ENCODE measurements at regions not wholly inside any gene's neighbourhood (a gene's known extent, or its start where the extent isn't known, plus 50 kb on each side); places are given as distances from the start of the nearest gene placed in this dataset.

GRCh38 chrX:4397471-4397870 is 684.0 kb upstream of the PRKX start:
- Histone ChIP-seq H3K36me3 (ENCODE audit: control insufficient read depth, low read length) (no peaks in the 10 kb centered on the region), H4K20me1 (ENCODE audit: control insufficient read depth, insufficient read depth, low read depth, low read length) (no peaks in the 10 kb centered on the region), H3K9me2 (replicated peaks; ENCODE audit: control insufficient read depth, low read length) (no peaks in the 10 kb centered on the region), H3K4me2 (ENCODE audit: low read length) (no peak overlapping the region), H3K27me3 (ENCODE audit: control insufficient read depth, low read length) (no peaks in the 10 kb centered on the region), H3K79me2 (ENCODE audit: control insufficient read depth, low read length) (no peaks in the 10 kb centered on the region), H3K4me1 (ENCODE audit: control insufficient read depth, low read length) (no peaks in the 10 kb centered on the region), H3F3A (ENCODE audit: control insufficient read depth, insufficient read depth) (no peaks in the 10 kb centered on the region), H3K27ac (ENCODE audit: low read depth, low read length) (no peak overlapping the region), H3K9me3 (ENCODE audit: control insufficient read depth, insufficient read depth, low read length) (no peaks in the 10 kb centered on the region), H3K4me3 (ENCODE audit: low read length) (no peak overlapping the region)
- TF ChIP-seq EZH2phosphoT487 (IDR thresholded peaks at IDR 0.05; ENCODE audit: borderline replicate concordance, low read length) (no peak), CTCF (IDR thresholded peaks at IDR 0.05; ENCODE audit: low read depth, low read length, poor library complexity, severe bottlenecking) (no peak)

- no peaks in the 10 kb centered on the region for H3K9me2 ChIP-seq (replicated peaks; ENCODE audit: control insufficient read depth, low read length)
- H3F3A ChIP-seq (ENCODE audit: control insufficient read depth, insufficient read depth) = no peaks in the 10 kb centered on the region
- no peak for TF ChIP-seq CTCF (IDR thresholded peaks at IDR 0.05; ENCODE audit: low read depth, low read length, poor library complexity, severe bottlenecking)
- no peak for TF ChIP-seq EZH2phosphoT487 (IDR thresholded peaks at IDR 0.05; ENCODE audit: borderline replicate concordance, low read length)
- H3K79me2 ChIP-seq (ENCODE audit: control insufficient read depth, low read length) = no peaks in the 10 kb centered on the region
- no peak overlapping the region for H3K27ac ChIP-seq (ENCODE audit: low read depth, low read length)
- no peaks in the 10 kb centered on the region for H3K4me1 ChIP-seq (ENCODE audit: control insufficient read depth, low read length)
- H3K27me3 ChIP-seq (ENCODE audit: control insufficient read depth, low read length) = no peaks in the 10 kb centered on the region
- no peaks in the 10 kb centered on the region for H4K20me1 ChIP-seq (ENCODE audit: control insufficient read depth, insufficient read depth, low read depth, low read length)
- H3K4me3 ChIP-seq (ENCODE audit: low read length) = no peak overlapping the region
- no peak overlapping the region for H3K4me2 ChIP-seq (ENCODE audit: low read length)
- H3K9me3 ChIP-seq (ENCODE audit: control insufficient read depth, insufficient read depth, low read length) = no peaks in the 10 kb centered on the region
- no peaks in the 10 kb centered on the region for H3K36me3 ChIP-seq (ENCODE audit: control insufficient read depth, low read length)
Measured at GRCh38 chrX:4382273-4382672, 668.8 kb upstream of the PRKX start.

- Histone ChIP-seq H3K4me2 (ENCODE audit: low read length) (no peak overlapping the region), H3K27me3 (ENCODE audit: control insufficient read depth, low read length) (no peaks in the 10 kb centered on the region), H3K27ac (ENCODE audit: low read depth, low read length) (no peak overlapping the region), H3K36me3 (ENCODE audit: control insufficient read depth, low read length) (no peaks in the 10 kb centered on the region), H4K20me1 (ENCODE audit: control insufficient read depth, insufficient read depth, low read depth, low read length) (no peaks in the 10 kb centered on the region), H3K4me1 (ENCODE audit: control insufficient read depth, low read length) (no peaks in the 10 kb centered on the region), H3K9me2 (replicated peaks; ENCODE audit: control insufficient read depth, low read length) (no peaks in the 10 kb centered on the region), H3F3A (ENCODE audit: control insufficient read depth, insufficient read depth) (no peaks in the 10 kb centered on the region), H3K9me3 (ENCODE audit: control insufficient read depth, insufficient read depth, low read length) (no peaks in the 10 kb centered on the region), H3K4me3 (ENCODE audit: low read length) (no peak overlapping the region), H3K79me2 (ENCODE audit: control insufficient read depth, low read length) (no peaks in the 10 kb centered on the region)
- TF ChIP-seq CTCF (IDR thresholded peaks at IDR 0.05; ENCODE audit: low read depth, low read length, poor library complexity, severe bottlenecking) (no peak), EZH2phosphoT487 (IDR thresholded peaks at IDR 0.05; ENCODE audit: borderline replicate concordance, low read length) (no peak)
Measured at GRCh38 chrX:4380710-4381109, 667.3 kb upstream of the PRKX start.

GRCh38 chrX:4379071-4379470 is 665.6 kb upstream of the PRKX start:
- H3F3A ChIP-seq (ENCODE audit: control insufficient read depth, insufficient read depth) = no peaks in the 10 kb centered on the region
- H3K4me2 ChIP-seq (ENCODE audit: low read length) = no peak overlapping the region
- TF ChIP-seq CTCF (IDR thresholded peaks at IDR 0.05; ENCODE audit: low read depth, low read length, poor library complexity, severe bottlenecking) (no peak), EZH2phosphoT487 (IDR thresholded peaks at IDR 0.05; ENCODE audit: borderline replicate concordance, low read length) (no peak)
- no peaks in the 10 kb centered on the region for H3K9me3 ChIP-seq (ENCODE audit: control insufficient read depth, insufficient read depth, low read length)
- no peaks in the 10 kb centered on the region for H3K9me2 ChIP-seq (replicated peaks; ENCODE audit: control insufficient read depth, low read length)
- H4K20me1 ChIP-seq (ENCODE audit: control insufficient read depth, insufficient read depth, low read depth, low read length) = no peaks in the 10 kb centered on the region
- H3K79me2 ChIP-seq (ENCODE audit: control insufficient read depth, low read length) = no peaks in the 10 kb centered on the region
- H3K27me3 ChIP-seq (ENCODE audit: control insufficient read depth, low read length) = no peaks in the 10 kb centered on the region
- H3K36me3 ChIP-seq (ENCODE audit: control insufficient read depth, low read length) = no peaks in the 10 kb centered on the region
- H3K4me1 ChIP-seq (ENCODE audit: control insufficient read depth, low read length) = no peaks in the 10 kb centered on the region
- H3K27ac ChIP-seq (ENCODE audit: low read depth, low read length) = no peak overlapping the region
- no peak overlapping the region for H3K4me3 ChIP-seq (ENCODE audit: low read length)

Data from DOHH2 (cell line).